T-cell (primary cell): ENCODE measurements at regions not wholly inside any gene's neighbourhood (a gene's known extent, or its start where the extent isn't known, plus 50 kb on each side); places are given as distances from the start of the nearest gene placed in this dataset.

Source experiments
- ATAC-seq, 4 experiments: fragments of 200-7000 bp in 3 of 4; fragments of 150-1000 bp in 1 of 4; cut with Tn5 transposase; replicated peaks in 1 of 4; 1 replicate in 3 of 4; 2 replicates in 1 of 4; pipeline ENCODE4 v1.10.0; 2021; ENCODE audit warnings: moderate library complexity in 3 of 4, mild to moderate bottlenecking in 2 of 4, moderate number of reproducible peaks in 1 of 4
- CTCF ChIA-PET, 2 donors: fragments of 300-600 bp; sonication (Branson Sonifier 250); formaldehyde crosslinking; loops; one replicate each; lab custom pipeline; 2022; ENCODE audit warnings: antibody characterized with exemption in 2 of 2; lab: Charles Lee
- POLR2A ChIA-PET, 2 donors: fragments of 300-600 bp; sonication (Branson Sonifier 250); formaldehyde crosslinking; loops; one replicate each; lab custom pipeline; 2022; ENCODE audit warnings: antibody characterized with exemption in 2 of 2; lab: Charles Lee
- DNase-seq, 35 experiments: peaks; one replicate each; pipeline versions ENCODE4 v3.0.0 to v3.0.0-alpha.2; 2013 to 2023
- H3K27ac ChIP-seq: one replicate; pipeline ENCODE4 v1.5.1; 2013; ENCODE audit warnings: low read length
- H3K27me3 ChIP-seq, 2 experiments: replicated peaks in 1 of 2; 1 replicate in 1 of 2; 2 replicates in 1 of 2; pipeline versions ENCODE4 v1.6.1 to v1.7.0; 2013; ENCODE audit warnings: low read length in 1 of 2, mixed read lengths in 1 of 2; ENCODE audit not compliant: control insufficient read depth in 2 of 2, insufficient read depth in 2 of 2; ENCODE audit errors: extremely low read depth in 1 of 2
- H3K36me3 ChIP-seq, 2 donors: 1 replicate in 1 of 2; 2 replicates in 1 of 2; pipeline versions ENCODE4 v1.6.1 to v1.7.0; 2013; ENCODE audit warnings: low read length in 1 of 2; ENCODE audit not compliant: control insufficient read depth in 2 of 2, insufficient read depth in 1 of 2; ENCODE audit errors: extremely low read depth in 1 of 2
- H3K4me1 ChIP-seq, 2 experiments: 1 replicate in 1 of 2; 2 replicates in 1 of 2; pipeline versions ENCODE4 v1.6.1 to v1.7.0; 2013; ENCODE audit warnings: low read length in 2 of 2, mixed read lengths in 1 of 2; ENCODE audit not compliant: insufficient read depth in 2 of 2, control insufficient read depth in 1 of 2; ENCODE audit errors: extremely low read depth in 1 of 2
- H3K4me3 ChIP-seq, 2 donors: 1 replicate in 1 of 2; 2 replicates in 1 of 2; pipeline versions ENCODE4 v1.5.1 to v1.7.0; 2013; ENCODE audit warnings: mild to moderate bottlenecking in 2 of 2, low read length in 1 of 2, moderate library complexity in 1 of 2; ENCODE audit not compliant: control insufficient read depth in 1 of 2; ENCODE audit errors: extremely low read depth in 1 of 2
- H3K9me3 ChIP-seq: 2 replicates; pipeline ENCODE4 v1.7.0; 2013
- H3K27ac Mint-ChIP-seq, 2 donors: one replicate each; pipeline ENCODE4 v1.8.0; 2020 to 2021; ENCODE audit warnings: mild to moderate bottlenecking in 2 of 2, mixed read lengths in 2 of 2
- H3K27me3 Mint-ChIP-seq, 2 donors: one replicate each; pipeline ENCODE4 v1.8.0; 2021 to 2022; ENCODE audit warnings: mixed read lengths in 2 of 2
- H3K36me3 Mint-ChIP-seq: one replicate; pipeline ENCODE4 v1.8.0; 2021; ENCODE audit warnings: mixed read lengths
- H3K4me1 Mint-ChIP-seq, 3 donors: one replicate each; pipeline ENCODE4 v1.8.0; 2020 to 2022; ENCODE audit warnings: mixed read lengths in 3 of 3, mild to moderate bottlenecking in 1 of 3
- H3K4me3 Mint-ChIP-seq, 3 donors: one replicate each; pipeline ENCODE4 v1.8.0; 2020 to 2022; ENCODE audit warnings: mild to moderate bottlenecking in 3 of 3, mixed read lengths in 3 of 3, moderate library complexity in 3 of 3
- H3K9me3 Mint-ChIP-seq, 3 donors: one replicate each; pipeline ENCODE4 v1.8.0; 2020 to 2022; ENCODE audit warnings: mixed read lengths in 3 of 3
- WGBS: methylation state at CpG from one replicate; pipeline ENCODE4 v1.1.5; 2013; ENCODE audit warnings: missing lambda C conversion rate; ENCODE audit not compliant: insufficient coverage; 5-methylcytosine and 5-hydroxymethylcytosine counted together

DNA sequence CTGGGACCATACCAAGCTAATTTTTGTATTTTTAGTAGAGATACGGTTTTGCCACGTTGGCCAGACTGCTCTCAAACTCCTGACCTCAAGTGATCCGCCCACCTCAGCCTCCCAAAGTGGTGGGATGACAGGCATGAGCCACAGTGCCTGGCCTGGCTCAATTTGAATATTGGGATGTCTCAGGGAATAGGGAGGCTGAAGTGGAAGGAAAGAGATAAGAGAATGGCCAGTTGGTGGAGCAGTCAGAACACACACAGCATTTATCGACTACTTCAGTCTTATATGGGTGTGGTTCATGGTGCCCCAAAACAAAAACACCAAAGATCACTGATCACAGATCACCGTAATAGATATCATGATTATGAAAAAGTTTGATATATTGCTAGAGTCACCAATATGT is 144.4 kb downstream of the GMNC start:
- no peaks in the 10 kb centered on the region for H3K36me3 Mint-ChIP-seq
- DNase-seq = no peak
- H3K27me3 Mint-ChIP-seq = no peaks in the 10 kb centered on the region
- no peak overlapping the region for H3K27ac ChIP-seq
- POLR2A ChIA-PET = no interaction called here
- H3K4me3 Mint-ChIP-seq = no peak overlapping the region
- H3K4me1 ChIP-seq = no peaks in the 10 kb centered on the region
- CTCF ChIA-PET = no interaction called here
- no peaks in the 10 kb centered on the region for H3K9me3 ChIP-seq
- H3K36me3 ChIP-seq = no peaks in the 10 kb centered on the region
- H3K9me3 Mint-ChIP-seq = no peaks in the 10 kb centered on the region
- no peak overlapping the region for H3K4me3 ChIP-seq
- H3K27ac Mint-ChIP-seq = no peak overlapping the region
- WGBS = 60% methylated on average over 2 of the region's 5 CpGs
- H3K4me1 Mint-ChIP-seq = no peaks in the 10 kb centered on the region
- ATAC-seq = no peak
- no peaks in the 10 kb centered on the region for H3K27me3 ChIP-seq

DNA sequence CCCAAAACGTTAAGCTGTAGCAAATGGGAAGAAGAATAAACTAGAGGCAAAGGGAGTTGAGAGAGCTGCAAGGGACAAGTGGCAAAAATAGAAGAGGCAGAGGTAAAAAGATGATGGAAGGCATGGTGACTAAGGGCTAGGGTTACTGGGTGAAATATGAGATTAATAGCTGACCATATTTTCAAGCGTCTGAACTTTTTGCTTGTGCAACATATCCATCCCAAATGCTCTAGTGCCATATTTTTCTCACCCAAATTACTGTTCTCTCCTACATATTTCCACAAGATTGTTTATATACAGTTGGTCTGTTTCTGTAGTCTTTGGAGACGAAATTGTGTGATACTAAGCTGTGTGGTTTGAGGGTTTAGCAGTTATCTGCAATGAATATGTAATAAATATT is 145.5 kb downstream of the GMNC start:
- Histone ChIP-seq H3K27me3 (no peaks in the 10 kb centered on the region), H3K9me3 (no peaks in the 10 kb centered on the region), H3K27ac (no peak overlapping the region), H3K4me1 (no peaks in the 10 kb centered on the region), H3K4me3 (no peak overlapping the region), H3K36me3 (no peaks in the 10 kb centered on the region)
- Mint-ChIP-seq H3K9me3 (no peaks in the 10 kb centered on the region), H3K4me1 (no peaks in the 10 kb centered on the region), H3K27ac (no peak overlapping the region), H3K27me3 (peaks cover 0 to 3% of the 10 kb centered on the region in 2 donors), H3K4me3 (no peak overlapping the region), H3K36me3 (no peaks in the 10 kb centered on the region)
- DNase-seq = no peak
- WGBS = no CpG with 5 or more reads among the region's 3 CpGs
- ChIA-PET POLR2A (no interaction called here), CTCF (no interaction called here)
- ATAC-seq = no peak

DNA sequence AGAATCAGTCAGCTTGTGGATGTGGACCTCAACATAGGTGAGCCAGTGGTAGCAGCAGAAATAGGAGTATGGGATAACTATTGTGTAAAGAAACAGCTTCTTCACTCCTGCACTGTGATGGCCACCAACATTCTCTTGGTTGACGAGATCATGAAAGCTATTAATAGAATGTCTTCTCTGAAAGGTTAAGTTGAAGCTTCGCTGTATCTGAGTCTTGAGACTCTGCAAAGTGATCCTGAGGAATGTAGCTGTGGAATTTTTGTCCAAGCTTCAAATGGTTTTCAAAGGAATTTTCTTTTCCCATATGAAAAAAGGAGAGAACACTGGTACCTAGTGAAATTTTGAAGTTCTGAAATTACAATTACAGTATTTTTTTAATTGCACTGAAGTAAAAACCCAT is 146.3 kb downstream of the GMNC start:
- DNase-seq (no peak), ATAC-seq (no peak)
- Mint-ChIP-seq H3K4me1 (no peaks in the 10 kb centered on the region), H3K27me3 (peaks cover 0 to 3% of the 10 kb centered on the region in 2 donors), H3K36me3 (no peaks in the 10 kb centered on the region), H3K4me3 (no peak overlapping the region), H3K27ac (no peak overlapping the region), H3K9me3 (no peaks in the 10 kb centered on the region)
- H3K4me3 ChIP-seq = no peak overlapping the region
- ChIA-PET CTCF (no interaction called here), POLR2A (no interaction called here)
- no CpG with 5 or more reads among the region's 2 CpGs for WGBS
- no peaks in the 10 kb centered on the region for H3K36me3 ChIP-seq
- H3K27ac ChIP-seq = no peak overlapping the region
- H3K9me3 ChIP-seq = no peaks in the 10 kb centered on the region
- H3K27me3 ChIP-seq = no peaks in the 10 kb centered on the region
- H3K4me1 ChIP-seq = no peaks in the 10 kb centered on the region

DNA sequence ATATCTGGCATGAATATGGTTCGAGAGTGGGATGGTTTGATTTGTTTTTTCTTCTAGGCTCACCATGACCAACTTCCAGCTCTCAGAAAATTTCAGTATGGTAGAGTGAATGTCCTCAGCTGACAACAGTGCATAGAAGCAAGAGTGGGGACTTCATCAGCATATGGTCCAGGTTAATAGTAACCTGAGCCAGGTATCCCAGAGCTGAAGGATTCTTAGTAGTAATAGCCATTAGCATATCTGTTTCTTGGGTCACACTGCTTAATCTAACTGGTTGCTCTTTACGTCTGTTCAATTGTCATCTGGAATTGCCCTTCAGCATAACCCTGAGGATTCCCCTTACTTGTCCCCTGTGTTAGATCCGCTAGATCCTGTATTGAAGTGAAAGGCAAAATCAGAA is 151.8 kb downstream of the GMNC start:
- H3K4me3 Mint-ChIP-seq = no peak overlapping the region
- 100% methylated on average over 1 of the region's 3 CpGs for WGBS
- H3K9me3 ChIP-seq = no peaks in the 10 kb centered on the region
- ATAC-seq = no peak
- H3K36me3 Mint-ChIP-seq = no peaks in the 10 kb centered on the region
- H3K27me3 ChIP-seq = no peaks in the 10 kb centered on the region
- no peak overlapping the region for H3K27ac ChIP-seq
- no peak overlapping the region for H3K4me3 ChIP-seq
- H3K27me3 Mint-ChIP-seq = peaks cover 0 to 3% of the 10 kb centered on the region in 2 donors
- ChIA-PET POLR2A (no interaction called here), CTCF (no interaction called here)
- H3K36me3 ChIP-seq = no peaks in the 10 kb centered on the region
- no peak for DNase-seq
- H3K4me1 Mint-ChIP-seq = no peaks in the 10 kb centered on the region
- no peaks in the 10 kb centered on the region for H3K4me1 ChIP-seq
- H3K27ac Mint-ChIP-seq = no peak overlapping the region
- H3K9me3 Mint-ChIP-seq = no peaks in the 10 kb centered on the region

DNA sequence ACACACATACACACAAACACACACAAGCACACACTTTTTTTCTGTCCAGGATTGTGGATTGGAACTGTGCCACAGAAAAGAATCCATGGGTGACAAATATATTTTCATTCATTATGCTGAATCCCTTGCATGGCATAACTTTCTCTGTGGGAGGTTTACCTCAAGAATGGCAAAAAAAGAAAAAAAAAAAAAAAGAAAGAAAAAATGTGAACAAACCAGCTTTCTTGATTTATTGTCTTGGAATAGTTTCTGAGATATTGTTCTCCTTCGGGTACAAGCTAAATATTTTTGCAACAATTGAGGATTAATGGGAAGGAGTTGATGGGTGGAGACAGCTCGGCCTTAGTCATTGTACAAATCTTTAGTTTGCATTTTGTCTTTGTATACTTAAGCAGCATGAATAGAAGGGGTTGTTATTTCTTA is 153.1 kb downstream of the GMNC start:
- no peaks in the 10 kb centered on the region for H3K9me3 ChIP-seq
- no peak overlapping the region for H3K4me3 ChIP-seq
- H3K9me3 Mint-ChIP-seq = no peaks in the 10 kb centered on the region
- WGBS = 80% methylated on average over 1 of the region's 2 CpGs
- H3K27me3 Mint-ChIP-seq = peaks cover 0 to 6% of the 10 kb centered on the region in 2 donors
- H3K4me1 Mint-ChIP-seq = no peaks in the 10 kb centered on the region
- ChIA-PET POLR2A (no interaction called here), CTCF (interaction anchor here in 1 of 2 donors (0.6 kb wide), 1 partner anchor 1162 kb away, joined by 3 read pairs; no protein-coding TSS in a partner anchor)
- ATAC-seq (no peak), DNase-seq (no peak)
- H3K4me3 Mint-ChIP-seq = no peak overlapping the region
- no peaks in the 10 kb centered on the region for H3K36me3 ChIP-seq
- H3K27ac ChIP-seq = no peak overlapping the region
- H3K36me3 Mint-ChIP-seq = no peaks in the 10 kb centered on the region
- H3K4me1 ChIP-seq = no peaks in the 10 kb centered on the region
- H3K27me3 ChIP-seq = no peaks in the 10 kb centered on the region
- H3K27ac Mint-ChIP-seq = no peak overlapping the region
